IMR-90 (cell line): ENCODE measurements at regions not wholly inside any gene's neighbourhood (a gene's known extent, or its start where the extent isn't known, plus 50 kb on each side); places are given as distances from the start of the nearest gene placed in this dataset.

Experiments used
- ATAC-seq: fragments of 200-7000 bp; cut with Tn5 transposase; 2 replicates; pipeline ENCODE4 v1.9.1; 2020; ENCODE audit warnings: low read depth, mild to moderate bottlenecking, moderate library complexity
- BruUV-seq: library from RNA; stranded (reverse); fragments of 400-500 nt; replicated peaks from 2 replicates; lab custom pipeline; 2021; lab: Mats Ljungman, UMichigan
- CTCF ChIA-PET: fragments of 300-600 bp; formaldehyde crosslinking; extraction: SDS; loops from one replicate; lab custom pipeline; 2021; ENCODE audit warnings: antibody characterized with exemption; lab: Yijun Ruan, JAX
- POLR2A ChIA-PET: fragments of 300-600 bp; sonication (Branson Sonifier 250); formaldehyde crosslinking; loops from one replicate; lab custom pipeline; 2022; ENCODE audit warnings: antibody characterized with exemption; ENCODE audit not compliant: unreplicated experiment; lab: Charles Lee
- DNase-seq: peaks from one replicate; pipeline ENCODE4 v3.0.0; 2013
- H2AFZ ChIP-seq: replicated peaks from 2 replicates; pipeline ENCODE3; 2013; ENCODE audit warnings: low read length, mild to moderate bottlenecking; ENCODE audit not compliant: poor library complexity
- H2AK5ac ChIP-seq: 2 replicates; pipeline ENCODE4 v1.6.1; 2013; ENCODE audit warnings: low read depth, low read length, inconsistent platforms
- H2AK9ac ChIP-seq: replicated peaks from 2 replicates; pipeline ENCODE3; 2013; ENCODE audit warnings: mild to moderate bottlenecking, low read depth, low read length, moderate library complexity; ENCODE audit not compliant: poor library complexity
- H2BK120ac ChIP-seq: 2 replicates; pipeline ENCODE4 v1.6.1; 2013; ENCODE audit warnings: low read depth, low read length, inconsistent platforms
- H2BK15ac ChIP-seq: 3 replicates; pipeline ENCODE4 v1.6.1; 2013; ENCODE audit warnings: low read depth, low read length, inconsistent platforms
- H2BK20ac ChIP-seq: 2 replicates; pipeline ENCODE4 v1.6.1; 2013; ENCODE audit warnings: low read depth, mild to moderate bottlenecking, inconsistent platforms, low read length, moderate library complexity
- H2BK5ac ChIP-seq: 2 replicates; pipeline ENCODE4 v1.6.1; 2013; ENCODE audit warnings: mild to moderate bottlenecking, low read depth, low read length, inconsistent platforms; ENCODE audit not compliant: poor library complexity, severe bottlenecking
- H3K14ac ChIP-seq: replicated peaks from 2 replicates; pipeline ENCODE4 v1.6.1; 2013; ENCODE audit warnings: low read depth, low read length, inconsistent platforms
- H3K18ac ChIP-seq: 2 replicates; pipeline ENCODE4 v1.6.1; 2013; ENCODE audit warnings: low read depth, low read length, control low read depth
- H3K23ac ChIP-seq: 2 replicates; pipeline ENCODE4 v1.6.1; 2013; ENCODE audit warnings: low read depth, low read length, inconsistent platforms
- H3K27ac ChIP-seq: 2 replicates; pipeline ENCODE4 v1.5.1; 2013; ENCODE audit warnings: mild to moderate bottlenecking, control low read depth, low read length; ENCODE audit not compliant: insufficient read depth
- H3K27me3 ChIP-seq: 2 replicates; pipeline ENCODE4 v1.6.1; 2013; ENCODE audit warnings: low read length; ENCODE audit not compliant: control insufficient read depth, insufficient read depth
- H3K36me3 ChIP-seq: 2 replicates; pipeline ENCODE4 v1.6.1; 2013; ENCODE audit warnings: low read length, mixed read lengths; ENCODE audit not compliant: control insufficient read depth, insufficient read depth
- H3K4ac ChIP-seq: 2 replicates; pipeline ENCODE4 v1.6.1; 2013; ENCODE audit warnings: low read depth, low read length, inconsistent platforms
- H3K4me1 ChIP-seq: 2 replicates; pipeline ENCODE4 v1.6.1; 2013; ENCODE audit warnings: low read length, mixed read lengths; ENCODE audit not compliant: control insufficient read depth, insufficient read depth
- H3K4me2 ChIP-seq: 2 replicates; pipeline ENCODE4 v1.6.1; 2013; ENCODE audit warnings: low read depth, mild to moderate bottlenecking, control low read depth, low read length, moderate library complexity
- H3K4me3 ChIP-seq: 2 replicates; pipeline ENCODE4 v1.5.1; 2013; ENCODE audit warnings: low read depth, mild to moderate bottlenecking, control low read depth, low read length, moderate library complexity; ENCODE audit not compliant: insufficient read depth
- H3K56ac ChIP-seq: 2 replicates; pipeline ENCODE4 v1.6.1; 2013; ENCODE audit warnings: low read length, inconsistent platforms; ENCODE audit not compliant: insufficient read depth; ENCODE audit errors: extremely low read depth
- H3K79me1 ChIP-seq, 2 experiments: 2 replicates each; pipeline ENCODE4 v1.6.1; 2013; ENCODE audit warnings: low read length in 2 of 2, inconsistent platforms in 1 of 2, low read depth in 1 of 2
- H3K9ac ChIP-seq: 2 replicates; pipeline ENCODE4 v1.6.1; 2013; ENCODE audit warnings: low read depth, low read length, control low read depth
- H3K9me1 ChIP-seq: 2 replicates; pipeline ENCODE4 v1.6.1; 2013; ENCODE audit warnings: low read length, inconsistent platforms; ENCODE audit not compliant: insufficient read depth
- H3K9me3 ChIP-seq: 2 replicates; pipeline ENCODE4 v1.6.1; 2013; ENCODE audit warnings: low read length; ENCODE audit not compliant: control insufficient read depth, insufficient read depth
- H4K20me1 ChIP-seq: 2 replicates; pipeline ENCODE4 v1.6.1; 2013; ENCODE audit warnings: low read length, inconsistent platforms; ENCODE audit not compliant: insufficient read depth
- H4K5ac ChIP-seq: 2 replicates; pipeline ENCODE4 v1.6.1; 2013; ENCODE audit warnings: mild to moderate bottlenecking, low read depth, low read length, control low read depth
- H4K8ac ChIP-seq, 2 experiments: 2 replicates each; pipeline ENCODE4 v1.6.1; 2013; ENCODE audit warnings: low read depth in 2 of 2, low read length in 2 of 2, control low read depth in 1 of 2, inconsistent platforms in 1 of 2
- H4K91ac ChIP-seq: 2 replicates; pipeline ENCODE4 v1.6.1; 2013; ENCODE audit warnings: low read depth, low read length, inconsistent platforms; ENCODE audit not compliant: insufficient read depth
- BHLHE40 ChIP-seq: fragments of 150-350 bp; IDR thresholded peaks from 2 replicates; pipeline ENCODE4 v1.6.1; 2016; ENCODE audit warnings: mild to moderate bottlenecking, low read depth, low read length
- CEBPB ChIP-seq: IDR thresholded peaks from 2 replicates; pipeline ENCODE4 v1.6.1; 2012; ENCODE audit warnings: low read depth, low read length, improper control_type of control experiment
- CHD1 ChIP-seq: IDR thresholded peaks from 2 replicates; pipeline ENCODE4 v1.6.1; 2012; ENCODE audit warnings: low read depth, low read length, improper control_type of control experiment
- ELK1 ChIP-seq: fragments of 150-350 bp; IDR thresholded peaks from 2 replicates; pipeline ENCODE4 v1.6.1; 2016; ENCODE audit warnings: low read depth, mild to moderate bottlenecking, low read length, moderate library complexity, borderline replicate concordance
- FOS ChIP-seq: fragments of 150-350 bp; IDR thresholded peaks from 2 replicates; pipeline ENCODE4 v1.6.1; 2016; ENCODE audit warnings: low read depth, low read length
- MAFK ChIP-seq: IDR thresholded peaks from 2 replicates; pipeline ENCODE4 v1.6.1; 2012; ENCODE audit warnings: low read depth, low read length, improper control_type of control experiment
- MAZ ChIP-seq: IDR thresholded peaks from 2 replicates; pipeline ENCODE4 v1.6.1; 2012; ENCODE audit warnings: low read depth, mild to moderate bottlenecking, low read length, improper control_type of control experiment, moderate library complexity, borderline replicate concordance
- MXI1 ChIP-seq: IDR thresholded peaks from 2 replicates; pipeline ENCODE4 v1.6.1; 2012; ENCODE audit warnings: low read depth, mild to moderate bottlenecking, low read length, moderate library complexity, borderline replicate concordance
- NFE2L2 ChIP-seq: fragments of 150-350 bp; IDR thresholded peaks from 2 replicates; pipeline ENCODE4 v1.6.1; 2016; ENCODE audit warnings: low read depth, mild to moderate bottlenecking, low read length
- POLR2A ChIP-seq: IDR thresholded peaks from 2 replicates; pipeline ENCODE4 v1.6.1; 2012; ENCODE audit warnings: mild to moderate bottlenecking, low read depth, low read length
- RAD21 ChIP-seq: IDR thresholded peaks from 2 replicates; pipeline ENCODE4 v1.6.1; 2012; ENCODE audit warnings: low read length, improper control_type of control experiment
- RCOR1 ChIP-seq: IDR thresholded peaks from 2 replicates; pipeline ENCODE4 v1.6.1; 2012; ENCODE audit warnings: mild to moderate bottlenecking, low read length, improper control_type of control experiment; ENCODE audit not compliant: insufficient replicate concordance
- RFX5 ChIP-seq: IDR thresholded peaks from 2 replicates; pipeline ENCODE4 v1.8.0; 2012; ENCODE audit warnings: low read depth, mild to moderate bottlenecking, low read length, moderate library complexity
- SMC3 ChIP-seq: fragments of 150-350 bp; IDR thresholded peaks from 2 replicates; pipeline ENCODE4 v1.6.1; 2016; ENCODE audit warnings: low read depth, mild to moderate bottlenecking, antibody characterized with exemption, low read length, moderate library complexity
- dilution Hi-C: fragments of 300-500 bp; cut with HindIII; formaldehyde crosslinking; loops from one replicate; pipeline ENCODE4 v1.14.3; 2018; ENCODE audit warnings: low sequenced_read_pairs; ENCODE audit not compliant: unreplicated experiment
- in situ Hi-C: fragments of 300-500 bp; cut with MboI; formaldehyde crosslinking; loops from 3 replicates; pipeline ENCODE4 v1.14.3; 2019; ENCODE audit warnings: low sequenced_read_pairs, inconsistent platforms, mixed read lengths
- intact Hi-C: fragments of 100-400 bp; cut with micrococcal nuclease; formaldehyde crosslinking; loops from 2 replicates; pipeline ENCODE4 v1.10.0; 2022
- TF ChIP-seq, protein P1 (sequence below): conservative IDR thresholded peaks from 2 replicates; pipeline ENCODE4 v1.5.1; 2012; ENCODE audit warnings: mild to moderate bottlenecking, low read depth, low read length, improper control_type of control experiment
- TF ChIP-seq, protein P2 (sequence below): fragments of 150-350 bp; IDR thresholded peaks from 2 replicates; pipeline ENCODE4 v1.6.1; 2017; ENCODE audit warnings: mild to moderate bottlenecking, antibody characterized with exemption, low read length, low read depth

GRCh38 chr1:88398338-88398737 is 285.7 kb upstream of the PKN2 start:
- H3K4me3 ChIP-seq: no peak overlapping the region
- DNase-seq (no peak), ATAC-seq (no peak)
- in situ Hi-C loops (no loop called here), dilution Hi-C loops (no loop called here), intact Hi-C loops (no loop called here)
- TF ChIP-seq SMC3 (no peak), RFX5 (no peak), RAD21 (no peak), ELK1 (no peak), POLR2A (no peak), CHD1 (no peak), BHLHE40 (no peak), CEBPB (no peak), FOS (no peak), MXI1 (no peak), RCOR1 (no peak), MAZ (no peak), MAFK (no peak), NFE2L2 (no peak)
- TF ChIP-seq, protein P1, sequence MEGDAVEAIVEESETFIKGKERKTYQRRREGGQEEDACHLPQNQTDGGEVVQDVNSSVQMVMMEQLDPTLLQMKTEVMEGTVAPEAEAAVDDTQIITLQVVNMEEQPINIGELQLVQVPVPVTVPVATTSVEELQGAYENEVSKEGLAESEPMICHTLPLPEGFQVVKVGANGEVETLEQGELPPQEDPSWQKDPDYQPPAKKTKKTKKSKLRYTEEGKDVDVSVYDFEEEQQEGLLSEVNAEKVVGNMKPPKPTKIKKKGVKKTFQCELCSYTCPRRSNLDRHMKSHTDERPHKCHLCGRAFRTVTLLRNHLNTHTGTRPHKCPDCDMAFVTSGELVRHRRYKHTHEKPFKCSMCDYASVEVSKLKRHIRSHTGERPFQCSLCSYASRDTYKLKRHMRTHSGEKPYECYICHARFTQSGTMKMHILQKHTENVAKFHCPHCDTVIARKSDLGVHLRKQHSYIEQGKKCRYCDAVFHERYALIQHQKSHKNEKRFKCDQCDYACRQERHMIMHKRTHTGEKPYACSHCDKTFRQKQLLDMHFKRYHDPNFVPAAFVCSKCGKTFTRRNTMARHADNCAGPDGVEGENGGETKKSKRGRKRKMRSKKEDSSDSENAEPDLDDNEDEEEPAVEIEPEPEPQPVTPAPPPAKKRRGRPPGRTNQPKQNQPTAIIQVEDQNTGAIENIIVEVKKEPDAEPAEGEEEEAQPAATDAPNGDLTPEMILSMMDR: no peak
- TF ChIP-seq, protein P2, sequence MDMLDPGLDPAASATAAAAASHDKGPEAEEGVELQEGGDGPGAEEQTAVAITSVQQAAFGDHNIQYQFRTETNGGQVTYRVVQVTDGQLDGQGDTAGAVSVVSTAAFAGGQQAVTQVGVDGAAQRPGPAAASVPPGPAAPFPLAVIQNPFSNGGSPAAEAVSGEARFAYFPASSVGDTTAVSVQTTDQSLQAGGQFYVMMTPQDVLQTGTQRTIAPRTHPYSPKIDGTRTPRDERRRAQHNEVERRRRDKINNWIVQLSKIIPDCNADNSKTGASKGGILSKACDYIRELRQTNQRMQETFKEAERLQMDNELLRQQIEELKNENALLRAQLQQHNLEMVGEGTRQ: no peak
- no peak overlapping the region for H3K23ac ChIP-seq
- H3K27ac ChIP-seq: no peak overlapping the region
- H2AFZ ChIP-seq: no peak overlapping the region
- H3K9me3 ChIP-seq: no peaks in the 10 kb centered on the region
- no peaks in the 10 kb centered on the region for H3K4me1 ChIP-seq
- no peak overlapping the region for H2BK5ac ChIP-seq
- H2AK9ac ChIP-seq: no peak overlapping the region
- no peaks in the 10 kb centered on the region for H3K27me3 ChIP-seq
- no peak overlapping the region for H3K56ac ChIP-seq
- no peak overlapping the region for H2BK20ac ChIP-seq
- no peak overlapping the region for H4K91ac ChIP-seq
- no peak overlapping the region for H3K4ac ChIP-seq
- no peak overlapping the region for H3K18ac ChIP-seq
- ChIA-PET CTCF (no interaction called here), POLR2A (no interaction called here)
- no peaks in the 10 kb centered on the region for H3K9me1 ChIP-seq
- H2BK120ac ChIP-seq: no peak overlapping the region
- H3K36me3 ChIP-seq: no peaks in the 10 kb centered on the region
- H3K79me1 ChIP-seq: no peaks in the 10 kb centered on the region
- H3K9ac ChIP-seq: no peak overlapping the region
- H2AK5ac ChIP-seq: no peak overlapping the region
- H4K20me1 ChIP-seq: no peaks in the 10 kb centered on the region
- no peak overlapping the region for H2BK15ac ChIP-seq
- H4K8ac ChIP-seq: no peak overlapping the region
- H3K4me2 ChIP-seq: no peak overlapping the region
- no peak overlapping the region for H4K5ac ChIP-seq
- no TSS peak for BruUV-seq
- H3K14ac ChIP-seq: no peak overlapping the region
